ENCODE measurements at regions not wholly inside any gene's neighbourhood (a gene's known extent, or its start where the extent isn't known, plus 50 kb on each side); places are given as distances from the start of the nearest gene placed in this dataset.

- H3K27me3 ChIP-seq (ENCODE audit: control insufficient read depth, extremely low read depth, insufficient read depth, low read length): no peaks in the 10 kb centered on the region
- H3K4me3 ChIP-seq (ENCODE audit: control insufficient read depth in 2 of 3, extremely low read depth in 1 of 3, insufficient read depth in 2 of 3, low read depth in 1 of 3, low read length in 3 of 3): no peak overlapping the region
- H2AFZ ChIP-seq (ENCODE audit: control insufficient read depth, low read length): no peak overlapping the region
- no peak overlapping the region for H3K27ac ChIP-seq (ENCODE audit: control insufficient read depth, insufficient read depth, low read length)
- H3K9ac ChIP-seq (ENCODE audit: control insufficient read depth, extremely low read depth, insufficient read depth, low read length): no peak overlapping the region
- H3K9me1 ChIP-seq (ENCODE audit: control insufficient read depth, extremely low read depth, insufficient read depth, low read length): no peaks in the 10 kb centered on the region
- H3K79me2 ChIP-seq (ENCODE audit: control insufficient read depth, insufficient read depth, low read length): no peaks in the 10 kb centered on the region
- peak; percentile 17 for DNase-seq (ENCODE audit: low read depth, low spot score)
- TF ChIP-seq EZH2 (IDR thresholded peaks at IDR 0.05; ENCODE audit: low read length) (no peak), CTCF (optimal IDR thresholded peaks at IDR 0.05 in 1 of 3, IDR thresholded peaks at IDR 0.05 in 1 of 3, conservative IDR thresholded peaks at IDR 0.05 in 1 of 3; ENCODE audit: extremely low read depth in 1 of 3, insufficient read depth in 2 of 3, low read length in 3 of 3) (no peak)
- FAIRE-seq: no peak
- H4K20me1 ChIP-seq (ENCODE audit: control insufficient read depth, extremely low read depth, insufficient read depth, low read length): no peaks in the 10 kb centered on the region
- H3K4me1 ChIP-seq (ENCODE audit: control insufficient read depth, extremely low read depth, insufficient read depth, low read length): peaks cover 50% of the 10 kb centered on the region
- dilution Hi-C loops (cut with MboI; ENCODE audit: extremely low pct_ligation_motif_present, low sequenced_read_pairs): no loop called here
- H3K9me3 ChIP-seq (ENCODE audit: control insufficient read depth, low read depth, low read length): no peaks in the 10 kb centered on the region
- no peaks in the 10 kb centered on the region for H3K36me3 ChIP-seq (ENCODE audit: control insufficient read depth in 2 of 2, extremely low read depth in 1 of 2, insufficient read depth in 2 of 2, low read length in 2 of 2)
- H3K4me2 ChIP-seq (ENCODE audit: control insufficient read depth, extremely low read depth, insufficient read depth, low read depth, low read length): no peak overlapping the region
These were observed 720.6 kb downstream of the SEMA5A start for GRCh38 chr5:8825139-8825757.

DNA sequence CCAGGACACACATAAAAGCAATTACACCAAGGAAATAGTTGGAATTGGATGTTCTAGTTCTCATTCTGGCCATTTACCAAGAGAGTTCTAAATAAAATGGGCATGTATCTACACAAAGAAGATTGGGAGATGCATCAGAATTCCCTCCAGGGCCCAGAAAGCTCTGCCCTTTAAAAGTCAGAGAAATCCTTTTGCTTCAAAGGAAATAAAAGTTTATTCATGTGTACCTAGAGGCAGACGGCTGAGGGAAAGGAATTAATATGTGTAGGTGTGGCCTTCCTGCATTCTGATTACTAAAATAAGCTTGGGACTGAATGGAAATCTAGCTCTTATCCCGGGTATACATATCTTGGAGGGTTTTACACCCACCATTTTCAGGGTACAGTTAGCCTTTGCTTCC lies 719.4 kb downstream of the SEMA5A start:
- Histone ChIP-seq H3K27me3 (ENCODE audit: control insufficient read depth, extremely low read depth, insufficient read depth, low read length) (no peaks in the 10 kb centered on the region), H3K79me2 (ENCODE audit: control insufficient read depth, insufficient read depth, low read length) (no peaks in the 10 kb centered on the region), H3K4me2 (ENCODE audit: control insufficient read depth, extremely low read depth, insufficient read depth, low read depth, low read length) (peak overlapping the region; percentile 46), H3K36me3 (ENCODE audit: control insufficient read depth in 2 of 2, extremely low read depth in 1 of 2, insufficient read depth in 2 of 2, low read length in 2 of 2) (no peaks in the 10 kb centered on the region), H3K27ac (ENCODE audit: control insufficient read depth, insufficient read depth, low read length) (peak overlapping the region; percentile 32), H2AFZ (ENCODE audit: control insufficient read depth, low read length) (peak overlapping the region; percentile 85), H3K4me3 (ENCODE audit: control insufficient read depth in 2 of 3, extremely low read depth in 1 of 3, insufficient read depth in 2 of 3, low read depth in 1 of 3, low read length in 3 of 3) (no peak overlapping the region), H3K9me3 (ENCODE audit: control insufficient read depth, low read depth, low read length) (no peaks in the 10 kb centered on the region), H4K20me1 (ENCODE audit: control insufficient read depth, extremely low read depth, insufficient read depth, low read length) (no peaks in the 10 kb centered on the region), H3K4me1 (ENCODE audit: control insufficient read depth, extremely low read depth, insufficient read depth, low read length) (peaks cover 50% of the 10 kb centered on the region), H3K9me1 (ENCODE audit: control insufficient read depth, extremely low read depth, insufficient read depth, low read length) (no peaks in the 10 kb centered on the region), H3K9ac (ENCODE audit: control insufficient read depth, extremely low read depth, insufficient read depth, low read length) (no peak overlapping the region)
- TF ChIP-seq EZH2 (IDR thresholded peaks at IDR 0.05; ENCODE audit: low read length) (no peak), CTCF (optimal IDR thresholded peaks at IDR 0.05 in 1 of 3, IDR thresholded peaks at IDR 0.05 in 1 of 3, conservative IDR thresholded peaks at IDR 0.05 in 1 of 3; ENCODE audit: extremely low read depth in 1 of 3, insufficient read depth in 2 of 3, low read length in 3 of 3) (no peak)
- DNase-seq (ENCODE audit: low read depth, low spot score) (no peak), FAIRE-seq (peak; percentile 26)
- dilution Hi-C loops (cut with MboI; ENCODE audit: extremely low pct_ligation_motif_present, low sequenced_read_pairs): no loop called here

All from keratinocyte (primary cell).